BE2C (cell line): ENCODE measurements at regions not wholly inside any gene's neighbourhood (a gene's known extent, or its start where the extent isn't known, plus 50 kb on each side); places are given as distances from the start of the nearest gene placed in this dataset.

Experiments used
- DNase-seq: peaks from one replicate; pipeline ENCODE4 v3.0.0-alpha.2; 2020
- H3K27me3 ChIP-seq: fragments of 250-450 bp; sonication (Bioruptor Pico); 2 replicates; pipeline ENCODE4 v1.5.1; 2020; ENCODE audit warnings: mild to moderate bottlenecking
- H3K36me3 ChIP-seq: fragments of 250-450 bp; sonication (Bioruptor Pico); 2 replicates; pipeline ENCODE4 v1.5.1; 2020; ENCODE audit warnings: mild to moderate bottlenecking
- H3K4me1 ChIP-seq: fragments of 250-450 bp; sonication (Bioruptor Pico); 2 replicates; pipeline ENCODE4 v1.5.1; 2020
- H3K4me3 ChIP-seq: 2 replicates; pipeline ENCODE4 v1.5.1; 2011; ENCODE audit warnings: low read depth, low read length
- H3K9me3 ChIP-seq: fragments of 250-450 bp; sonication (Bioruptor Pico); 2 replicates; pipeline ENCODE4 v1.5.1; 2020
- TF ChIP-seq, protein P1 (sequence below): IDR thresholded peaks from 2 replicates; pipeline ENCODE4 v1.5.1; 2012; ENCODE audit warnings: mild to moderate bottlenecking, low read depth, low read length

GRCh38 chr14:96617635-96618034, 115.5 kb downstream of the PAPOLA start:
- H3K4me1 ChIP-seq: no peaks in the 10 kb centered on the region
- TF ChIP-seq, protein P1, sequence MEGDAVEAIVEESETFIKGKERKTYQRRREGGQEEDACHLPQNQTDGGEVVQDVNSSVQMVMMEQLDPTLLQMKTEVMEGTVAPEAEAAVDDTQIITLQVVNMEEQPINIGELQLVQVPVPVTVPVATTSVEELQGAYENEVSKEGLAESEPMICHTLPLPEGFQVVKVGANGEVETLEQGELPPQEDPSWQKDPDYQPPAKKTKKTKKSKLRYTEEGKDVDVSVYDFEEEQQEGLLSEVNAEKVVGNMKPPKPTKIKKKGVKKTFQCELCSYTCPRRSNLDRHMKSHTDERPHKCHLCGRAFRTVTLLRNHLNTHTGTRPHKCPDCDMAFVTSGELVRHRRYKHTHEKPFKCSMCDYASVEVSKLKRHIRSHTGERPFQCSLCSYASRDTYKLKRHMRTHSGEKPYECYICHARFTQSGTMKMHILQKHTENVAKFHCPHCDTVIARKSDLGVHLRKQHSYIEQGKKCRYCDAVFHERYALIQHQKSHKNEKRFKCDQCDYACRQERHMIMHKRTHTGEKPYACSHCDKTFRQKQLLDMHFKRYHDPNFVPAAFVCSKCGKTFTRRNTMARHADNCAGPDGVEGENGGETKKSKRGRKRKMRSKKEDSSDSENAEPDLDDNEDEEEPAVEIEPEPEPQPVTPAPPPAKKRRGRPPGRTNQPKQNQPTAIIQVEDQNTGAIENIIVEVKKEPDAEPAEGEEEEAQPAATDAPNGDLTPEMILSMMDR: no peak
- H3K36me3 ChIP-seq: no peaks in the 10 kb centered on the region
- no peak for DNase-seq
- no peaks in the 10 kb centered on the region; the same call in 1 of the 2 replicates for H3K27me3 ChIP-seq
- no peaks in the 10 kb centered on the region for H3K9me3 ChIP-seq
- H3K4me3 ChIP-seq: no peak overlapping the region

- TF ChIP-seq, protein P1: no peak
- Histone ChIP-seq H3K36me3 (no peaks in the 10 kb centered on the region), H3K4me3 (no peak overlapping the region), H3K9me3 (no peaks in the 10 kb centered on the region), H3K4me1 (no peaks in the 10 kb centered on the region), H3K27me3 (no peaks in the 10 kb centered on the region)
- no peak for DNase-seq
Measured at GRCh38 chr14:96622926-96623325, 120.7 kb downstream of the PAPOLA start.

DNA sequence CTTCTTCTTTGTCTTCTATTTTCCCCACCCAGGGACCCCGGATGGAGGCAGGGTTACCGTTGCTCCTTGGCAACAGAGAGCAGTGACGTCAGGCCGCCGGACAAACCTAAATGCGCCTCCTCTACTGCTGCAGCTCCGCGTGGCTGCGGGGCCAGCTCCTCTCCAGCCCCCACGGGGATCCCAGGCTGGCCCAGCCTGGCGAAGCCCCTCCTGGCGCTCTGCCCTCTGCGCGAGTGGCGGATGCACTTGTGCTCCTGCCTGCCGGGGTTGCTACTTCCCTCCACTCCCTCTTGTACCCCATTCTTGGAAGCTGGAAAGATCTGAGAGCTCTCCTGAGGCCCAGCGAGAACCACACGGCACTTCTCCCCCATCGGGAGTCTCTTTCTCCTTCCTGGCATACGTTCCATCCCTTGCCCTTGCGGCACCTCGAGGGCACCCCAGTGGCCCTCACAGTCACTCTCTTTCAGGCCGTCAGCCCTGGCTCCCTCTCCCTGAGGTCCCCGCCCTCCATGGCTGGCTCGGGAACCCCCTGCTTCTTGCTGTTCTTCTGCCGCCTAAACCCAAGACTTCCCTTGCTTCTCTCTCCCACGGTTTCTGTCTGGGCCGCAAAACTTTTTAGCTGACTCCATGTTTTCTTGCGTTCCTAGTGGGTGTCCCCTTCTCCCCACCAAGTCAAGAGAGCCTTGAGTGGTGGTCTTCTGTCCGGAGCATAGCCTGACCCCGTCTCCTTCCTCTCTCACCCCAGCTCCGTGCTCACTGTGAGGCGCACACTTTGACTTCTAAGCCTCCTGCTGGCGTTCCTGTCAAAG, 121.7 kb downstream of the PAPOLA start:
- DNase-seq: no peak
- Histone ChIP-seq H3K27me3 (no peaks in the 10 kb centered on the region), H3K4me1 (no peaks in the 10 kb centered on the region), H3K4me3 (no peak overlapping the region), H3K9me3 (no peaks in the 10 kb centered on the region), H3K36me3 (no peaks in the 10 kb centered on the region)
- TF ChIP-seq, protein P1: no peak

DNA sequence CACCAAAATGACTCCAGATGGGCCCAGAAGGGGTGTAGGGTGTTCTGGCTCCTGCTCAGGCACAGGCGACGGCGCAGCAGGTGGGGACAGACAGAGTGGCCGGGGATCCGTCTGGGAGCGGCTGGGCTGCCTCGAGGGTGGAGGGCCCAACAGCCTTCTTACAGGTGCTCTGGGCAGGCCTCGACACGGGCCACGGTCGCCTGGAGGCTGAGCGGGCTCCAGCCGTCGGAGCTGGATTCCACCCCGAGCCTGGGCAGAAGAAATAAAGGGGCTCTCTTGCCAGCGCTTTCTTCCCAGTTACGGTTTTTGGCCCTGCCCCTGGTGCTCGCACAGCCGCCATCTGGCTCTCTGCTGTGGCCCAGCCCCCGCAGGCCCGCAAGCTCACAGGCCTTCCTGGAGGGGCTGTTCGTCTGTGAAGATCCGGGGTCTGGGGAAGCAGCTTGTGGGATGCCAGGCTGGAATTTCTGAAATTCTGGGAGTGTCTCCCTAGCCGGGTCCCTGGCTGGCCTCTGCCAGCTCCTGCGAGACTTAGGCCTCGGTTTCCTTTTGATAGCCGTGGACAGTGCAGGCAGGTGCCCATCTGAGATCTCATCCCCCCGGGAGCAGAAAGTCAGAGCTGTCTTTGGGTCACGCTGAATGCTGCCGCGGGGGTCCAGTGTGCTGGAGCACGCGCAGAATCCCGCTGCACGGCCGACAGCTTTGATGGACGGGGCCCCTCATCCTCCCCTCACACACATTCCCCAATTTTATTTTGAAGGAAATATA, 122.7 kb downstream of the PAPOLA start:
- Histone ChIP-seq H3K27me3 (no peaks in the 10 kb centered on the region), H3K4me1 (no peaks in the 10 kb centered on the region), H3K9me3 (no peaks in the 10 kb centered on the region), H3K4me3 (no peak overlapping the region), H3K36me3 (no peaks in the 10 kb centered on the region)
- TF ChIP-seq, protein P1: no peak
- DNase-seq: no peak

DNA sequence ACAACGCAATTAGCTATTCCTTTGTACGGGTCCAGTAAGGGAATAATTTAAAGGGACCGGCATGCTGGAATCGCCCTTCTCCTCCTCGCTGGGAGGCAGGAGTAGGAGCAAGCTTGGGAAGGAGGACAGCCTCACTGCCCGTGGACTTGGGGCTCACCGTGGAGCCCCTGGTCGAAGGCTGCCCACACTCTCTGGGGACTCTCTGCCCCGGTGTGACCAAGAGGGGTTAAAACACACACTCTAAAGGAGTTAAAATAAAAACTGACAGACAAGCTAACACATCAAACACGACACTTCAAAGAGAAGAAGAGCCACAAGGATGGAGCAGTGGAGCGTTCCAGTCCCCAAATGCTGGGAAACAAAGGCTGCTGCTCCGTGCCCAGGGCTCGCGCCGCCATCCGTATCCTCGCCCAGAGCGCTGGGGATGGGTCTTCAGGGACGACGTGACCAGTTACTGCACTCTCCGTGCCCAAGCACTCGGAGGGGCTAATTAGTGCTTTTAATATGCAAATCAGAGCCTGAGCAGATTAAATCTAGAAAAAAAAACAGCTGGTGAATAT, 123.3 kb downstream of the PAPOLA start:
- H3K27me3 ChIP-seq: no peaks in the 10 kb centered on the region
- H3K36me3 ChIP-seq: no peaks in the 10 kb centered on the region
- no peak for DNase-seq
- no peaks in the 10 kb centered on the region for H3K4me1 ChIP-seq
- TF ChIP-seq, protein P1: no peak
- no peaks in the 10 kb centered on the region for H3K9me3 ChIP-seq
- no peak overlapping the region for H3K4me3 ChIP-seq
